ENCODE measurements at regions not wholly inside any gene's neighbourhood (a gene's known extent, or its start where the extent isn't known, plus 50 kb on each side); places are given as distances from the start of the nearest gene placed in this dataset.

- TF ChIP-seq POLR2A (IDR thresholded peaks at IDR 0.05) = no peak
- TF ChIP-seq CTCF (IDR thresholded peaks at IDR 0.05) = no peak
- no peak for TF ChIP-seq EP300 (IDR thresholded peaks at IDR 0.05)
These were observed 111.3 kb upstream of the TNS3 start for GRCh38 chr7:47693216-47693615.
